ENCODE measurements at regions not wholly inside any gene's neighbourhood (a gene's known extent, or its start where the extent isn't known, plus 50 kb on each side); places are given as distances from the start of the nearest gene placed in this dataset.

GRCh38 chr4:155288999-155289398 lies 80.6 kb downstream of the NPY2R start:
- Histone ChIP-seq H3K4me1 (ENCODE audit: control insufficient read depth in 1 of 2, insufficient read depth in 2 of 2, low read depth in 1 of 2, low read length in 1 of 2) (no peaks in the 10 kb centered on the region), H3K9me2 (no peaks in the 10 kb centered on the region), H3K27ac (ENCODE audit: low read depth in 2 of 2, low read length in 1 of 2) (no peak overlapping the region), H3K36me3 (replicated peaks in 1 of 2; ENCODE audit: control insufficient read depth in 1 of 2, insufficient read depth in 2 of 2, low read length in 1 of 2) (no peaks in the 10 kb centered on the region), H2AFZ (ENCODE audit: low read depth) (no peak overlapping the region), H4K20me1 (ENCODE audit: insufficient read depth) (no peaks in the 10 kb centered on the region), H3K9me3 (no peaks in the 10 kb centered on the region), H3K4me2 (no peak overlapping the region), H3K4me3 (ENCODE audit: low read depth in 2 of 2, low read length in 1 of 2) (no peak overlapping the region), H3K79me2 (ENCODE audit: insufficient read depth) (no peaks in the 10 kb centered on the region), H3K9ac (no peak overlapping the region), H3K27me3 (ENCODE audit: insufficient read depth) (no peaks in the 10 kb centered on the region), H3F3A (replicated peaks; ENCODE audit: insufficient read depth) (no peaks in the 10 kb centered on the region)
- ChIA-PET POLR2A (no interaction called here), CTCF (no interaction called here)
- TF ChIP-seq TAF1 (IDR thresholded peaks at IDR 0.05; ENCODE audit: borderline replicate concordance, low read depth, low read length) = no peak
- no peak for TF ChIP-seq SIN3A (IDR thresholded peaks at IDR 0.05; ENCODE audit: borderline replicate concordance, low read depth, low read length)
- no peak for TF ChIP-seq JUND (IDR thresholded peaks at IDR 0.05)
- no peak for TF ChIP-seq NRF1 (IDR thresholded peaks at IDR 0.05; ENCODE audit: low read depth, low read length)
- no peak for TF ChIP-seq EZH2phosphoT487 (IDR thresholded peaks at IDR 0.05; ENCODE audit: borderline replicate concordance, low read depth)
- TF ChIP-seq FOXJ3 (CRISPR knock-in tag; IDR thresholded peaks at IDR 0.05) = no peak
- TF ChIP-seq RXRA (IDR thresholded peaks at IDR 0.05; ENCODE audit: borderline replicate concordance, low read depth) = no peak
- TF ChIP-seq RFX5 (IDR thresholded peaks at IDR 0.05; ENCODE audit: low read length) = no peak
- TF ChIP-seq MEF2A (IDR thresholded peaks at IDR 0.05; ENCODE audit: borderline replicate concordance, low read depth) = no peak
- no peak for TF ChIP-seq GATA2 (CRISPR knock-in tag; IDR thresholded peaks at IDR 0.05)
- TF ChIP-seq ZBTB33 (IDR thresholded peaks at IDR 0.05; ENCODE audit: borderline replicate concordance, low read depth) = no peak
- TF ChIP-seq USF1 (IDR thresholded peaks at IDR 0.05; ENCODE audit: borderline replicate concordance, low read depth) = no peak
- no peak for TF ChIP-seq SMC3 (IDR thresholded peaks at IDR 0.05; ENCODE audit: low read depth, low read length)
- no peak for TF ChIP-seq PBX3 (IDR thresholded peaks at IDR 0.05)
- no peak for TF ChIP-seq ELF1 (IDR thresholded peaks at IDR 0.05)
- DNase-seq = no peak

Measured in SK-N-SH (cell line).